ENCODE measurements at regions not wholly inside any gene's neighbourhood (a gene's known extent, or its start where the extent isn't known, plus 50 kb on each side); places are given as distances from the start of the nearest gene placed in this dataset.

- no peak for DNase-seq (ENCODE audit: low spot score)
Observed at GRCh38 chr22:19621373-19622060, 92.8 kb upstream of the SEPTIN5 start.

GRCh38 chr22:19622061-19622441, 92.3 kb upstream of the SEPTIN5 start:
- no peak for DNase-seq (ENCODE audit: low spot score)

GRCh38 chr22:19625331-19626041, 88.8 kb upstream of the SEPTIN5 start:
- no peak for DNase-seq (ENCODE audit: low spot score)

- no peak for DNase-seq (ENCODE audit: low spot score)
Observed at GRCh38 chr22:19626042-19626587, 88.2 kb upstream of the SEPTIN5 start.

GRCh38 chr22:19626666-19627065, 87.6 kb upstream of the SEPTIN5 start:
- DNase-seq (ENCODE audit: low spot score) = no peak

- no peak for DNase-seq (ENCODE audit: low spot score)
Observed at GRCh38 chr22:19628038-19628776, 86.1 kb upstream of the SEPTIN5 start.

GRCh38 chr22:19629331-19629719, 85.0 kb upstream of the SEPTIN5 start:
- no peak for DNase-seq (ENCODE audit: low spot score)

- DNase-seq (ENCODE audit: low spot score) = peak; percentile 91
Observed at GRCh38 chr22:19629720-19630419, 84.4 kb upstream of the SEPTIN5 start.

- DNase-seq (ENCODE audit: low spot score) = no peak
Observed at GRCh38 chr22:19630614-19631013, 83.7 kb upstream of the SEPTIN5 start.

- DNase-seq (ENCODE audit: low spot score) = no peak
Observed at GRCh38 chr22:19631899-19632667, 82.2 kb upstream of the SEPTIN5 start.

GRCh38 chr22:19632668-19633148, 81.6 kb upstream of the SEPTIN5 start:
- no peak for DNase-seq (ENCODE audit: low spot score)

- no peak for DNase-seq (ENCODE audit: low spot score)
Observed at GRCh38 chr22:19634226-19634975, 79.9 kb upstream of the SEPTIN5 start.

- no peak for DNase-seq (ENCODE audit: low spot score)
Observed at GRCh38 chr22:19635644-19636043, 78.7 kb upstream of the SEPTIN5 start.

GRCh38 chr22:19636696-19637407, 77.5 kb upstream of the SEPTIN5 start:
- DNase-seq (ENCODE audit: low spot score) = no peak

- DNase-seq (ENCODE audit: low spot score) = no peak
Observed at GRCh38 chr22:19637408-19638281, 76.7 kb upstream of the SEPTIN5 start.

- no peak for DNase-seq (ENCODE audit: low spot score)
Observed at GRCh38 chr22:19638282-19639015, 75.9 kb upstream of the SEPTIN5 start.

GRCh38 chr22:19639610-19640135, 74.6 kb upstream of the SEPTIN5 start:
- no peak for DNase-seq (ENCODE audit: low spot score)

GRCh38 chr22:19640306-19640705, 74.0 kb upstream of the SEPTIN5 start:
- DNase-seq (ENCODE audit: low spot score) = no peak

Data from kidney capillary endothelial cell (primary cell).